HG03342 (cell line): ENCODE measurements at regions not wholly inside any gene's neighbourhood (a gene's known extent, or its start where the extent isn't known, plus 50 kb on each side); places are given as distances from the start of the nearest gene placed in this dataset.

ENCODE experiments used
- ATAC-seq: cut with Tn5 transposase; IDR thresholded peaks from one replicate; pipeline ENCODE4 v1.9.1; 2021; ENCODE audit warnings: mild to moderate bottlenecking, moderate library complexity; ENCODE audit not compliant: unreplicated experiment

DNA sequence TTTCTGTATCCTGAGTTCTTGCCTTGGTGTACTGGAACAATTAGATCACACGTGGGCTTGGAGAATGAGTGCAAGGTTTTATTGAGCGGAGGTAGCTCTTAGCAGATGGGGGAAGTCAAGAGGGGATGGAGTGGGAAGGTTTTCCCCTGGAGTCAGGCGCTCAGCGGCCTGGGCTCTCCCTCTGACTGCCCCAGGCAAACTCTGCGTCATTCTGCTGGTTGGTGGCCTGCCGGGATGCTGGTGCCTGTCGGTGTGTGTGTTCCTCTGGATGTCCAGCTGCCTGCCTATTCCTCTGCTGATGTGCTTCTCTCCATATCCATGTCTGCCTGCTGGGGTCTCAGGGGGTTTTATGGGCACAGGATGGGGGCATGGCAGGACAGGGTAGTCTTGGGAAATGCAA is 111.0 kb downstream of the TRIB2 start:
- no peak for ATAC-seq

DNA sequence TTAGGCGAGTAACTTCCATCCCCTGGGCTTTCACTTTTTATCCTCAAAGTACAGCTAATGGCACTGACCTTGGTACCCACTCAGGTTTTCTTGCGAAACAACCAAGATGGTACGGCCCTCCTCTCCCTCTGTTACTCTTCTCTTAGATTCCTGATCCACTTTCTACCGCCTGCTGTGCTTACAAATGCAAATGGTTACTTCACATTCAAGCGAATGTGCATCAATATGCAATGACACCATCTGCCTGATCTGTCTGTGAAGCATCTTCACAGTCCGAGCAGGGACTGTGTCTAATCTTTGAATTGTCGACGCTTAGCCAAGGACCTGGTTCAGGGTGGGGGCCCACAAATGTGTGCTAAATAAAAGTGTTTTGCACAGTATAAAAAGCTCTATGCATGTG is 112.2 kb downstream of the TRIB2 start:
- ATAC-seq: no peak

DNA sequence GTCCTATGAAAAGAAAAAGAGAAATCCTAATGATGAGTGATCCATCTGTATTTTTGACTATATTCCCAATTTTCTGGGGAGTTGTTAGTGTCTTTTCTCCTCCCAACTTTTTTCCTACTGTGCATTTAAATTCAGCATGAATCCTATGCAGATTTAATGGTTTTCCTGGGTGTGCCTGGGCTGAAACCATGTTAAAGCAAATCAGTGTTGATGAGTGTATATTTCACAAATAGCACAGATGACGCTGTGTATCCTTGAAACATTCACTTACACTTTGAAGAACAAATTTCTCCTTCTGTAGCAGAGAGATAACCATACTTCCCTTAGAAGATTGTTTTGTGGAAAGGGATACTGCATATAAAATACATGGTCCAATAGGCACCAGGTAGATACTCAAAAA is 114.3 kb downstream of the TRIB2 start:
- ATAC-seq: no peak

DNA sequence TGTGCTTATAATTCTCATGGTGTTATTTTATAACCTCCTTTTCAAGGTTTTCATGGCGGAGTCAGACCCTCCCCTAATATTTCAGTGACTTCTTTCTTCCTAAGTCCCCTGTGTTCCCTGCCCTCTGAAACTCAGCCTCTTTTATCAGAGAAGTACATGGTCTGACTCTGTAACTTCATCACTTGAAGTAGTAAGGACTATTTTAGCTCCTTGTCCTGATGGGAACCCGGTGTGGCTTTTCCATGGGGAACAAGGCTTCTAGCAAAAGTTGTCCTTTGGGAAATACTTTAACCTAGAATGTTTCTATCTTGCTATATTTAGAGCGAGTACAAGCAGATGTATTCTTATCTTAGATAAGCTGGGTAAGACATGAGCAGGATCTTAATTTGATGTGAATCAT is 117.5 kb downstream of the TRIB2 start:
- ATAC-seq: no peak

DNA sequence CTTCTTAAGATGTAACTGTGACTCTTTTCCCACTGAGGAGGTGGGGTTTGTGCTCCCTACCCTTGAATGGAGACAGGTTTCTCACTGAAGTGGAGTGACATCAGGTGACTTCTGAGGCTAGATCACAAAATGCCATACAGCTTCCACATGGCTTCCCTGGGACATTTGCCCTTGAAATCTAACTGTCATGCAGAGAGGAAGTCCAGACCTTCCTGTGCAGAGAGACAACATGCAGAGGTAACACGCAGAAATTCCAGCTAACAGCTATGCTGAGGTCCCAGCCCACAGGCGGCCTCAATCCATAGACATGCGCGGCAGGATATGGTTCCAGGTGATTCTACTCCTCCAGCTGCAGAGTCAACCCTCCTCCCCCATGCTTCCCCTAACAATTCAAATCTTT is 119.0 kb downstream of the TRIB2 start:
- ATAC-seq: no peak

DNA sequence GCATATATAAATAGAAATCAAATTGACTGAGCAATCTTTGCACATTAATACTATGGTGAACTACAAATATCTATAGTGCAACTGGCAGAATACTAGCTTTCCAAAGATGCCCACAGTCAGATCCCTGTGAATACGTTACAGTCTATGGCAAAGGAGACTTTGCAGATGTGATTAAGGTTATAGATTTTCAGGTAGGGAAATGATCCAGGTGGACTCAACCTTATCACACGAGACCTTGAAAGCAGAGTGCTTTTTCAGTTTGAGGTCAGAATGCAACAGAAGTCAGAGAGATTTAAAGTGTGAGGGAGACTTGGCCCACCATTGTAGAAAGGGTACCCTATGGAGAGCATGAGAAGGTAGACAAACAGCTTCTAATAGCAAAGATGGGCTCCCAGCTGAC is 122.6 kb downstream of the TRIB2 start:
- ATAC-seq: no peak

DNA sequence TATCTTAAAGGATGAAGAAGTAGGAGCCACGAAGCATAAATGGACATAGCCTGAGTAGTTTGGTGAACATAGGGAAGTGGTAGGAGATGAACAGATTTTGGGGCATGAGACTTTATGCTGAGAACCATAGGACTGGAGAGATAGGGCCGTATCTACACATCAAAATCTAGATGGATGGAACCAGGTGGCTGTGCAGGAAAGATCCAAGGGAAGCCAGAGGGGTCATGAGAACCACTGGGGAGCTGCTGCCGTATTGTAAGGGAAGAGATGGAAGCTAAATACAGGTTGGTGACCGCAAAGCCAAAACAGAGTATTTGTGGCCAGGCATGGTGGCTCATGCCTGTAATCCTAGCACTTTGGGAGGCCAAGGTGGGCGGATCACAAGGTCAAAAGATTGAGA is 124.3 kb downstream of the TRIB2 start:
- no peak for ATAC-seq

DNA sequence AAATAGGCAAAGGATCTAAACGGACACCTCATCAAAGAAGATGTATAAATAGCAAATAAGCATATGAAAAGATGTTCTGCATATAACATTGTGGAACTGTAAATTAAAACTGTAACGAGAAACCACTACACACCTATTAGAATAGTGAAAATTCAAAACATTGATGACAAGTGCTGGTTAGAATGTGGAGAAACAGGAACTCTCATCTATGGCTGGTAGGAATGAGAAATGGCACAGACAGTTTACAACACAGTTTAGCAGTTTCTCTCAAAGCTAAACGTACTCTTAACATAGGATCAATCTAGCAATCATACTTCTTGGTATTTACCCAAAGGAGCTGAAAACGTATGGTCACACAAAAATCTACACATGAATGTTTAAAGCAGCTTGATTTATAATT is 126.2 kb downstream of the TRIB2 start:
- no peak for ATAC-seq

DNA sequence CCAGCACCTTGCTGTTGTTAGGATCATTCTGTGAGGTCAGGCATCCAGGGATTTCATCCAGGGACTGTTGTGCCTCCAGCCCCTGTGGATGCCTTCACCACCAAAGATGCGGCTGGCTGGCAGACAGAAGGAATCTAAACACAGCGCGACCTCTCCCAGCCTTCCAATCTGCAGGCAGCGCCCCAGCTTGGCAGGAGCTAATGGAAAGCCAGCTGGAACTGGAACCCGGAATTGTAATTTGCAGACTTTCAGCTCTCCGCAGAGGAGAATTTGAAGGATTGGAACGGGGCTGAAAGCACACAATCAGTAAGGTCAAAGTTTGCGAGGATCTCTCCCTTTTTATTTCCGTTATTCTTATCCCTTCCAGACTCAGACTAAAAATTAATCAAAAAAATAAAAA is 127.8 kb downstream of the TRIB2 start:
- no peak for ATAC-seq

DNA sequence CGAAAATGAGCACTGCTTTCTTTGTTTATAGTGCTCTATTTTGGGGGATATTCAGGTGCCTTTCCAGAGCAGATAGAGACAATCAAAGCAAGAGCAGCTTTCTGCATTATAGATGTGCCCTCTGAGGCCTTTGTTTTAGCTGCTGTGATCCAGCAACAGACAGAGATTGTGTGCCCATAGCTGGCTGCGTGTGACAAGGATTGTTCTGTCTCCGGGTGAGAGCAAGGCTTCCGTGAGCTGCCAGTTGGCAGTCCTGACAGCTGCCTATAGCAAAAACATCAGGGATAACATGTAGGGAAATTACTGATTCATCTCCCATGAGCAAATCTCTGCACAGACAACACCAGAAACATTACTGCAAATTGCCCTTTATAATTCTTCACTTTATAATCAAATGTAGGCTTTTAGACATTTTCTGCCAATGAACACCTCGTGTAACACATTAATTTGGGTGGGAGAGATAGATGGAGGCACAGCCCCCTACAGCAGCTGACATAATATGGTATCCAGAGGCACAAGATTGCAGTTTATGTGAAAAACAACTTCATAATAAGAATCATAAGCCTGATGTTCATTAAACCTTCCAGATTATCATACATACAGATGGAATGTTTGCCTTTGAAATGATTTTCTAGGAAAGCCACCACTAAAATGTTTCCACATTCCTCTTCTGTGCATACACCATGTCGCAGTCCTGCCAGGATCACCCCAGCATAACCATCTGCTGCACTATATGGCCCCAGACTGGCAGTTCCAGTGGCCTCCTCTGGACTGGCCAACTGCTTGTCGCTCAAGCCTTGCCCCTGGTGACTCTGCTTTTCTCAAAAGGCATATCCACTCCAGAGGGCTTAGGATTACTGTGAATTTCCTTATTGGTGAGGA is 131.2 kb downstream of the TRIB2 start:
- ATAC-seq: no peak

DNA sequence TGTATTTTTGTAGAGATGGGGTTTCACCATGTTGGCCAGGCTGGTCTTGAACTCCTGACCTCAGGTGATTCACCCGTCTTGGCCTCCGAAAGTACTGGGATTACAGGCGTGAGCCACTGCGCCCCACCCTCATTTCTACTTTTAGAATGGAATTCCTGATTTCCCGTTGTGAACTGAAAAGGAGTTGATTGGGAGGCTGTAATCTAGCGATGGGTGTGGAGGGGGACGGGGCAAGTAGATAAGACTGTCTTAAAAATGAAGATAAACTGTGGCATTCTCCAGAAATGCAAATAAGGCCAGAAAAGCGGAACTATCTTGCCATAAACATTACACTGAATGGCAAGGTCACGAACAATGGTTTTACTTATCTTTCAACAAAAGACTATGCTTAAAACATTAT is 135.4 kb downstream of the TRIB2 start:
- no peak for ATAC-seq

DNA sequence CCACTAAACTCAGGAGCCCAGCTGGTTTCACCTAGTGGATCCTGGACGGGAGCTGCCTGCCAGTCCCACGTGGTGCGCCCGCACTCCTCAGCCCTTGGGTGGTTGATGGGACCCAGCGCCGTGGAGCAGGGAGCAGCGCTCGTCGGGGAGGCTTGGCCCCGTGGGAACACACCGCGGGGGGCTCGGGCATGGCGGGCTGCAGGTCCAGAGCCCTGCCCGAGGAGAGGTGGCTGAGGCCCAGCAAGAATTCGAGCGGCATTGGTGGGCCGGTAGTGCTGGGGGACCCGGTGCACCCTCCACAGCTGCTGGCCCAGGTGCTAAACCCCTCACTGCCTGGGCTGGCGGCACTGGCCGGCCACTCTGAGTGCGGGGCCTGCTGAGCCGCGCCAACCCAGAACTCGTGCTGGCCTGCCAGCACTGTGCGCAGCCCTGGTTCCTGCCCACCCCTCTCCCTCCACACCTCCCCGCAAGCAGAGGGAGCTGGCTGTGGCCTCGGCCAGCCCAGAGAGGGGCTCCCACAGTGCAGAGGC is 137.3 kb downstream of the TRIB2 start:
- no peak for ATAC-seq

DNA sequence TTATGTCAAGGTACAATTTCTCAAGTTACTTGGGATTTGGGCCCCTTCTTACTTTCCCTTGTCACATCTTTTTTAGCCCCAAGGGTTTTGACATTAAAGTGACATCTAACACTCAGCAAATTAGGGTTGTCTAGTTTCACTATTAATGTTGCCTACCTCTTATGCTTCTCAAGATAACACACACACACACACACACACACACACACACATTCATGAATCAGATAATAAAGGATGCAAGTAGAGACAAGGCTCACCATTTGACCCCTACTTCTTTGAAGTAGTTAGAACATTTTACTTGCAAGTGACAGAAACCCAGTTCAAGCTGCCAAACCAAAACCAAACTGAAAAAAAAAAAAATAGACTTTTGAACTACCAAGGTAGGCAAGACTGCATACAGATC is 138.8 kb downstream of the TRIB2 start:
- no peak for ATAC-seq

DNA sequence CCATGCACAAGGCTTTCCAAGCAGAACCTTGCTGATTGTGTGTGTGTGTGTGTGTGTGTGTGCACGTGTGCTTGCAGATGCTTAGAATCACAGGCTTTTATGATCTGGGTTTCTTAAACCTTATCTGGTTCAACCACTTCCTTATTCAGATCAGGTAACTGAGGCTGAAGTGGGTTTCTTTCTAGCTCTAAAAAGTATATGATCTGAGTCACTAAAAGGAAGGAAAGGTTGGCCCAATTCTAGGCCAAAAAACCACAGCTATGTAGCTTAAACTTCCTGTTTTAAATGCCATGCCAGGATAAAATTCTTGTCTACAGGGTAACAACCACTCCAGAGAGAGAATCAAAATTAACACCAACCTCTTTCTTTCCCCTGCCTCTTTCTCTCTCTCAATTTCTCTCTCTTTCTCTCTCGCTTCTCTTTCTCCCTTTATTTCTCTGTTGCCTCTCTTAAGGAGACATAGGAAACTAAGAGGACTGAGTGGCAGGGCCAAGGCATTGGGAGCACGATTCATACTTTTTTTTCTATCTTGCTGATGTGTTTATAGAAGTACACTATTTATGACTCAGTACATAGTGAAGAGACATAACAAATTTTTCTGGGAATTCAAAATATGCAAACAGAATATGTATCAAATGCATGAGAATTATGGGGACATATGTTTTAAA is 140.3 kb downstream of the TRIB2 start:
- ATAC-seq: no peak

DNA sequence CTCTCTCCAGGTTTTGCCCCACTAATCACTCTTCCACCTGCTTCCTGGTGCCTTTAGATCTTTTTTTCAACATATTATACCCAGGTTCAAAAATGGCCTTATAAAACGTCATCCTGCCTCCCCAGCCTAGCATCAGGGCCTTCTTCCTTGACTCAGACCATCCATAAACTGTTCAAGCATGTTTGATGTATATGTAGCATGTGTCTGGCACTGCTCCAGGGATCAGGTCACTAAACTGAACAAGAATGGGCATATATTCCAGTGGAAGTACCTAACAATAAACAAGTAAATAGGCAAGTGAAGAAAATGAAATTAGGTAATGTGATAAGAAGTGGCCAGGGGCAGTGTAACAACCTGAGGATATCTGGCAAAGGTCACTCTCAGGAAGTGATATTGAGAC is 141.2 kb downstream of the TRIB2 start:
- no peak for ATAC-seq

DNA sequence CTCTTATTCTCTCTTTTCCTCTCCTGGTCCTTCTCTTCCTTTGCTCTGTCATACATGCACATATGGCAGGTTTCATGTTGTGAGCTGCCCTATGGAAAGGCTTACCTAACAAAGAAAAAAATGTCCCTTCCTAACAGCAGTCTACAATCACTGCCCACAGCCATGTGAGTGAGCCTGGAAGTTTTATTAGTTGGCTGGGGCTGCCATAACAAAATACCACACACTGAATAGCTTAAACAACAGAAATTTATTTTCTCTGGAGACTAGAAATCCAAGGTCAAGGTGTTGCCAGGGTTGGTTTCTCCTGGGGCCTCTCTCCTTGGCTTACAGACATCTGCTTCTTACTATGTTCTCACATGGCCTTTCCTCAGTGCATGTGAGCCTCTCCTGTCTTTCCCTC is 142.1 kb downstream of the TRIB2 start:
- ATAC-seq: no peak

DNA sequence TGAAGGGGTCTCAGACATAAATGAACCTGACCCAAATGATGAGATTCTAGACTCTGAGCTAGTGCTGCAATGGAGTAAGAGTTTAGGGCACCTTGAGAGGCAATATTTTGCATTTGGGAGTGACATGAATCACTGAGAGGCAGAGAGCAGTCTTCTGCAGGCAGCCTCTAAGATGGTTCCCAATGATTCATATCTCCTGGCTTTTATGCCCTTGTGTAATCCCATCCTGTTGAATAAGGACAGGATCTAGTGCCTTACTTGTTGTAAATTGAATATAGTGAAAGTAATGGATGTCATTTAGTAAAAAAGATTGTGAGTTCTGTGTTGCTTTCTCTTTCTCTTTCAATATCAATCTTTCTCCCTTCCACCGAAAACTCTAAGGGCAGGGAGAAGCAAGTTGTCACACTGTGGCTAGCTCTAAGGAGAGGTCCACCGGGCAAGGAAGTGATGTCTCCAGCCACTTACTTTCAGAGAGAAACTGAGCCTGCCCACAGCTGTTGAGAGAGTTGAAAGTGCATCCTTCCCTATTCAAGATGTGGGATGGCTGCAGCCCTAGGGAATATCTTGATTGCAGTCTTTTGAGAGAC is 144.7 kb downstream of the TRIB2 start:
- no peak for ATAC-seq

DNA sequence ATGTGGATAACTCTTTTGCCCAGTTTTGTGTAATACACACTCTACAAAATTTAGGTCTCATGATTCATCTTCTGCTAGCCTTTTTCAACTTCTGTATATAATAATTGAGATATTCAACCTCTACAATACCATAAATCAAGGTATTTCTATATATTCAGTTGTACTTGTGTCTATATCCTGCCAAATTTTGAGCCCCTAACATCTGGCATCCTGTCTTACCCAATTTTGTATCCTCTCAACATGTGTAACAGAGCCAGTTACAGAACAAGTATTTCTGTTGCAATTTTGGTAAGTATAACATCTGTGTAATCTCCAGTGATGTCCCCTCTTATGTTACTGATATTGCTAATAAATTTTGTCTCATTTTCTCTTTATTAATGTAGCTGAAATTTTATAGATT is 145.8 kb downstream of the TRIB2 start:
- no peak for ATAC-seq

DNA sequence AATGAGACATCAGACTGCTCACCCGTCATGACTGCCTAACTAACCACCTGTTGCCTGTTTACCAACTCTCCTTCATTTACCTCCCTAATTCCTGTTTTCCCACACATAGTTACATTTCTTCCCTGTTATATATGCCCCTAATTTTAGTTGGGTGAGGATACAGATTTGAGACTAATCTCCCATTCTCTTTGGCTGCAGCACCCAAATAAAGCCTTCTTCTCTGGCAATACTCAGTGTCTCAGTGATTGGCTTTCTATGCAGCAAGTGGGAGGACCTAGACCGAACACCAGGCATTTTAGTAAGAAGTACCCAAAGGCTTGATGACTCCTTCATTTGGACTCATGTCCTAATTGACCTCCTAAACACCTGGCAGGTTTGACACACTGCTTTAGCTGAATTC is 147.2 kb downstream of the TRIB2 start:
- ATAC-seq: no peak

DNA sequence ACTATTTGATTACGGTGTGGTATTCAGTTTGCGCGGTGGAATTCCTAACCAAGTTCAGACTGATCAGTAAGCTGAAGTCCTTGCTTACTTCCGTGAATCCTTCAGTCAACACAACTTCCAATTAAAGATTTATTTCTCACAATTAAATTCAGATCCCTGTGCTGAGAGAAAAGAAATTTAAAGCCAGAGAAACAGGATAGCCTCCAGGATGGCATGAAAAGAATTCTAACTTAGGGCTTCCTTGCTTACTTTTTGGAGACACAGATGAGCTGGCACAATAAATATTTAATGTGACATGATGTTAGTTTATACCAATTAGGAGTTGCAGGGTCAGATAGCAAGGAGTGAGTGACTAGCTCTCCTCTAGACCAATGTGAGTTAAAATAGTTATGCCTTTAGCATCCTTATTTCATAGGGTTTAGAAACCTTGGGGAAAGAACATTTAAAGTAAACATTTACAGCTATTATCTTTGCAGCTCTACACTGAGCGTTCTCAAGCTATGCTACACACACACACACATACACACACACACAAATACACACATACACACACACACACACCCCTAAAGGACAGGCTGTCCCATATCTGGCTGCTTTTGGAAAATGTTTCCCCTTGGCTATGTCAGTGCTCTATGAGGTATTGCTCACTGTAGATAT is 151.0 kb downstream of the TRIB2 start:
- ATAC-seq: no peak

DNA sequence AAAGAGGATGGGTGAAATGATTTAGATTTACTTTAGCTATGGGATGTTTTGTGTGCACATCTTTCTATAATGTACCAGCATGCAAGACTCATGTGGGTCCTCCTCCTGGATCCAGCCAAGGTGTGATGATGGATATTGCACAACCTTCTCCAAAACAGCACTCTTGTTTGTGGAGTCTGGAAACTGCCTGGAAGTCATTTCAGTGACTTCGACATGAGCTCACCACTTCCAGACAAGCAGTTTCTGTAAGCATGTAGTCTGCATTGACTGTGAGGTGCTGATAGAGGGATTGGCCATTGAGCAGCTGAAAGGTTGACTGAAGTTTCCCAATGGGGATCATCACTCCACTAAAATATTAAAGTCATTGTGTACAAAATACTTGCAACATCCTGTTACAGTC is 154.0 kb downstream of the TRIB2 start:
- ATAC-seq: no peak
